ENCODE measurements at regions not wholly inside any gene's neighbourhood (a gene's known extent, or its start where the extent isn't known, plus 50 kb on each side); places are given as distances from the start of the nearest gene placed in this dataset.

DNA sequence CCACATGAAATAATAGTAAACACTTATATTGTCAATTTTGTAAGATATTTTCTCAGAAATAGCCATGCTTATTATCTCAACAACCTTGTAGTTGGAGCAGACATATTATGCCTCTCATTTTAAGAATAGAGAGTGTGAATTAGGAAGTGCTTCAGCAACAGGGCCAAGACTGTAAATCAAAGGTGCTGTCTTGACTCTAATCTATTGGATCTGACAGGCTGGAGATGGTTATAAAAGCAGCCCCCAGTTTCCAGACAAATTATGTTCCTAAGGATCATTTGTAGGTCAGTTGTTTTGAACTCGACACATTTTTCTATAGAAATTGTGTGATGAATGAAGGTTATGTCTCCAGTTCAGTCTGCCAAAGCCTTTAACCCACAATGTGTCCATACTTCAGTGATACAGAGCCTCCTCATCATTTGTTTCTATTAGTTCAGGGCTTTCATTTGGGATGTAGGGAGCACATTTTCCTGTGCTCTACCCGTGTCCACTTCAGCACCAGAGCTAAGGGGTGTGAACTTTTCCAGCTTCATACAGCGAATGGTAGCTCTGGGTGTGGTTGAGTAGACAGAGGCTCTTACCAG, 284.8 kb upstream of the FBXO33 start:
- DNase-seq (no peak), ATAC-seq (no peak)
- Histone ChIP-seq H3K4me1 (no peaks in the 10 kb centered on the region), H3K36me3 (ENCODE audit: insufficient read depth in 1 of 2, low read depth in 1 of 2) (no peaks in the 10 kb centered on the region), H3K4me3 (no peak overlapping the region), H3K27ac (no peak overlapping the region), H3K9me3 (no peaks in the 10 kb centered on the region), H3K27me3 (ENCODE audit: insufficient read depth in 3 of 3, low read length in 2 of 3) (no peaks in the 10 kb centered on the region)
- TF ChIP-seq, protein P1, sequence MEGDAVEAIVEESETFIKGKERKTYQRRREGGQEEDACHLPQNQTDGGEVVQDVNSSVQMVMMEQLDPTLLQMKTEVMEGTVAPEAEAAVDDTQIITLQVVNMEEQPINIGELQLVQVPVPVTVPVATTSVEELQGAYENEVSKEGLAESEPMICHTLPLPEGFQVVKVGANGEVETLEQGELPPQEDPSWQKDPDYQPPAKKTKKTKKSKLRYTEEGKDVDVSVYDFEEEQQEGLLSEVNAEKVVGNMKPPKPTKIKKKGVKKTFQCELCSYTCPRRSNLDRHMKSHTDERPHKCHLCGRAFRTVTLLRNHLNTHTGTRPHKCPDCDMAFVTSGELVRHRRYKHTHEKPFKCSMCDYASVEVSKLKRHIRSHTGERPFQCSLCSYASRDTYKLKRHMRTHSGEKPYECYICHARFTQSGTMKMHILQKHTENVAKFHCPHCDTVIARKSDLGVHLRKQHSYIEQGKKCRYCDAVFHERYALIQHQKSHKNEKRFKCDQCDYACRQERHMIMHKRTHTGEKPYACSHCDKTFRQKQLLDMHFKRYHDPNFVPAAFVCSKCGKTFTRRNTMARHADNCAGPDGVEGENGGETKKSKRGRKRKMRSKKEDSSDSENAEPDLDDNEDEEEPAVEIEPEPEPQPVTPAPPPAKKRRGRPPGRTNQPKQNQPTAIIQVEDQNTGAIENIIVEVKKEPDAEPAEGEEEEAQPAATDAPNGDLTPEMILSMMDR (IDR thresholded peaks at IDR 0.05) = no peak
- WGBS, 3 donors = 56 to 63% (median 60%) methylated on average over 3 of the region's 3 CpGs
- intact Hi-C loops (cut with DNase I) = no loop called here

GRCh38 chr14:39712293-39712999, 280.2 kb upstream of the FBXO33 start:
- intact Hi-C loops (cut with DNase I) = no loop called here
- TF ChIP-seq, protein P1 (IDR thresholded peaks at IDR 0.05) = no peak
- no peaks in the 10 kb centered on the region for H3K4me1 ChIP-seq
- H3K27me3 ChIP-seq (ENCODE audit: insufficient read depth in 3 of 3, low read length in 2 of 3) = no peaks in the 10 kb centered on the region
- DNase-seq (no peak), ATAC-seq (no peak)
- 22 to 36% (median 36%) methylated on average over 1 of the region's 1 CpG for WGBS, 3 donors
- H3K9me3 ChIP-seq = no peaks in the 10 kb centered on the region
- no peaks in the 10 kb centered on the region for H3K36me3 ChIP-seq (ENCODE audit: insufficient read depth in 1 of 2, low read depth in 1 of 2)
- H3K27ac ChIP-seq = no peak overlapping the region
- no peak overlapping the region for H3K4me3 ChIP-seq

GRCh38 chr14:39704594-39704993, 272.4 kb upstream of the FBXO33 start:
- Histone ChIP-seq H3K4me3 (no peak overlapping the region), H3K36me3 (ENCODE audit: insufficient read depth in 1 of 2, low read depth in 1 of 2) (no peaks in the 10 kb centered on the region), H3K9me3 (no peaks in the 10 kb centered on the region), H3K27me3 (ENCODE audit: insufficient read depth in 3 of 3, low read length in 2 of 3) (no peaks in the 10 kb centered on the region), H3K27ac (no peak overlapping the region), H3K4me1 (no peaks in the 10 kb centered on the region)
- DNase-seq = no peak
- WGBS, 3 donors = 46 to 51% (median 47%) methylated on average over 2 of the region's 2 CpGs
- no peak for ATAC-seq
- intact Hi-C loops (cut with DNase I) = no loop called here
- TF ChIP-seq, protein P1 (IDR thresholded peaks at IDR 0.05) = no peak

- DNase-seq (no peak), ATAC-seq (no peak)
- Histone ChIP-seq H3K27ac (no peak overlapping the region), H3K9me3 (no peaks in the 10 kb centered on the region), H3K36me3 (ENCODE audit: insufficient read depth in 1 of 2, low read depth in 1 of 2) (no peaks in the 10 kb centered on the region), H3K27me3 (ENCODE audit: insufficient read depth in 3 of 3, low read length in 2 of 3) (no peaks in the 10 kb centered on the region), H3K4me1 (no peaks in the 10 kb centered on the region), H3K4me3 (no peak overlapping the region)
- intact Hi-C loops (cut with DNase I) = no loop called here
- 62 to 77% (median 70%) methylated on average over 2 of the region's 2 CpGs for WGBS, 3 donors
- TF ChIP-seq, protein P1 (IDR thresholded peaks at IDR 0.05) = no peak
Observed at GRCh38 chr14:39694341-39694740, 262.1 kb upstream of the FBXO33 start.
